ENCODE measurements at regions not wholly inside any gene's neighbourhood (a gene's known extent, or its start where the extent isn't known, plus 50 kb on each side); places are given as distances from the start of the nearest gene placed in this dataset.

- H2BK15ac ChIP-seq (ENCODE audit: low read length) = no peak overlapping the region
- H3K23me2 ChIP-seq (ENCODE audit: low read depth, low read length) = no peaks in the 10 kb centered on the region
- H2AFZ ChIP-seq (ENCODE audit: low read length) = no peak overlapping the region
- no peak overlapping the region for H3K23ac ChIP-seq (ENCODE audit: insufficient read length)
- H3K9ac ChIP-seq (replicated peaks in 1 of 4; ENCODE audit: extremely low read depth in 1 of 4, low read depth in 3 of 4, low read length in 3 of 4) = no peak overlapping the region
- no peak overlapping the region for H4K91ac ChIP-seq (replicated peaks; ENCODE audit: insufficient read length, low read length)
- DNase-seq (ENCODE audit: low read depth in 1 of 2, low spot score in 2 of 2) (no peak), FAIRE-seq (no peak)
- H3K4me3 ChIP-seq (ENCODE audit: extremely low read depth in 1 of 4, insufficient read depth in 2 of 4, low read depth in 3 of 4, low read length in 4 of 4) = no peak overlapping the region
- H3K4me1 ChIP-seq (replicated peaks in 1 of 4; ENCODE audit: control insufficient read depth in 3 of 4, insufficient read depth in 4 of 4, low read length in 3 of 4) = peaks cover 0 to 2% (median 0%) of the 10 kb centered on the region in 4 experiments; a peak in 1 of 7 replicates
- no peaks in the 10 kb centered on the region for H3K36me3 ChIP-seq (ENCODE audit: control insufficient read depth in 2 of 4, insufficient read depth in 4 of 4, low read length in 3 of 4)
- H2BK12ac ChIP-seq (ENCODE audit: low read depth, low read length) = no peak overlapping the region
- no peaks in the 10 kb centered on the region for H3K79me2 ChIP-seq (ENCODE audit: control insufficient read depth in 1 of 2, insufficient read depth in 2 of 2, low read length in 2 of 2)
- no peak overlapping the region for H2BK20ac ChIP-seq (ENCODE audit: low read length)
- no peak overlapping the region for H3K56ac ChIP-seq (replicated peaks; ENCODE audit: insufficient read length, low read depth, low read length)
- no peak overlapping the region for H2BK5ac ChIP-seq (ENCODE audit: low read depth, low read length)
- no peak overlapping the region for H2BK120ac ChIP-seq (replicated peaks; ENCODE audit: low read depth, low read length)
- 94% methylated on average over 1 of the region's 1 CpG; no CpG with 5 or more reads in 1 of the 2 experiments for WGBS, 2 experiments (ENCODE audit: extremely low coverage in 1 of 2, insufficient coverage in 1 of 2, insufficient read length in 1 of 2, insufficient replicate concordance in 2 of 2, low coverage in 1 of 2, low lambda C conversion rate in 2 of 2, missing lambda C conversion rate in 1 of 2)
- no peaks in the 10 kb centered on the region for H3K79me1 ChIP-seq (ENCODE audit: low read depth, low read length)
- H3K27me3 ChIP-seq (replicated peaks in 1 of 4; ENCODE audit: control insufficient read depth in 3 of 4, extremely low read depth in 1 of 4, insufficient read depth in 3 of 4, low read length in 3 of 4) = no peaks in the 10 kb centered on the region
- H3K14ac ChIP-seq (ENCODE audit: insufficient read length) = no peak overlapping the region
- no peak overlapping the region for H3K4ac ChIP-seq (replicated peaks; ENCODE audit: insufficient read length, low read depth, low read length)
- no peak overlapping the region for H3K4me2 ChIP-seq (ENCODE audit: insufficient read depth in 1 of 2, low read depth in 2 of 2, low read length in 2 of 2)
- no peak overlapping the region for H3K18ac ChIP-seq (ENCODE audit: extremely low read depth, low read length)
- H4K5ac ChIP-seq (ENCODE audit: insufficient read length, low read depth, low read length) = no peak overlapping the region
- ChIA-PET POLR2A (ENCODE audit: partially characterized antibody) (no interaction called here), CTCF (ENCODE audit: partially characterized antibody) (no interaction called here)
- H2AK5ac ChIP-seq (ENCODE audit: low read depth, low read length) = no peak overlapping the region
- no peaks in the 10 kb centered on the region for H4K20me1 ChIP-seq (replicated peaks in 1 of 2; ENCODE audit: control insufficient read depth in 1 of 2, insufficient read depth in 2 of 2, low read length in 2 of 2)
- no peak overlapping the region for H4K8ac ChIP-seq (ENCODE audit: extremely low read depth, insufficient read depth, low read length)
- no peak overlapping the region for H3K27ac ChIP-seq (ENCODE audit: low read depth, low read length)
- no peaks in the 10 kb centered on the region for H3K9me3 ChIP-seq (ENCODE audit: insufficient read depth in 2 of 2, low read depth in 1 of 2, low read length in 1 of 2)
- no peak for TF ChIP-seq BRCA1 (IDR thresholded peaks at IDR 0.05; ENCODE audit: low read depth, low read length)
- TF ChIP-seq POLR2A (IDR thresholded peaks at IDR 0.05; ENCODE audit: control extremely low read depth in 1 of 2, low read depth in 2 of 2, low read length in 2 of 2) = no peak
- TF ChIP-seq NANOG (IDR thresholded peaks at IDR 0.05; ENCODE audit: insufficient read depth, low read depth, low read length, poor library complexity, severe bottlenecking) = no peak
- TF ChIP-seq ATF3 (IDR thresholded peaks at IDR 0.05; ENCODE audit: insufficient read depth, low read depth, low read length) = no peak
- TF ChIP-seq GTF2F1 (IDR thresholded peaks at IDR 0.05; ENCODE audit: borderline replicate concordance, low read depth, low read length) = no peak
- TF ChIP-seq KDM4A (IDR thresholded peaks at IDR 0.05; ENCODE audit: low read depth, low read length, severe bottlenecking) = no peak
- TF ChIP-seq RFX5 (IDR thresholded peaks at IDR 0.05; ENCODE audit: borderline replicate concordance, low read depth, low read length) = no peak
- TF ChIP-seq ZNF274 (IDR thresholded peaks at IDR 0.05; ENCODE audit: borderline replicate concordance, extremely low read depth, low read length) = no peak
- TF ChIP-seq SRF (IDR thresholded peaks at IDR 0.05; ENCODE audit: low read depth, low read length) = no peak
- TF ChIP-seq KDM5A (IDR thresholded peaks at IDR 0.05; ENCODE audit: low read length) = no peak
- TF ChIP-seq TEAD4 (IDR thresholded peaks at IDR 0.05; ENCODE audit: low read depth, low read length) = no peak
- no peak for TF ChIP-seq CHD1 (IDR thresholded peaks at IDR 0.05; ENCODE audit: low read depth, low read length)
- TF ChIP-seq TAF1 (IDR thresholded peaks at IDR 0.05; ENCODE audit: low read depth, low read length) = no peak
- TF ChIP-seq EGR1 (IDR thresholded peaks at IDR 0.05; ENCODE audit: borderline replicate concordance, low read depth, low read length) = no peak
Observed at GRCh38 chr2:48873666-48874065, 118.1 kb upstream of the LHCGR start.
